Fibroblast of skin of abdomen (primary cell): ENCODE measurements at regions not wholly inside any gene's neighbourhood (a gene's known extent, or its start where the extent isn't known, plus 50 kb on each side); places are given as distances from the start of the nearest gene placed in this dataset.

Experiments used
- DNase-seq: peaks from one replicate; pipeline ENCODE4 v3.0.0-alpha.2; 2013

DNA sequence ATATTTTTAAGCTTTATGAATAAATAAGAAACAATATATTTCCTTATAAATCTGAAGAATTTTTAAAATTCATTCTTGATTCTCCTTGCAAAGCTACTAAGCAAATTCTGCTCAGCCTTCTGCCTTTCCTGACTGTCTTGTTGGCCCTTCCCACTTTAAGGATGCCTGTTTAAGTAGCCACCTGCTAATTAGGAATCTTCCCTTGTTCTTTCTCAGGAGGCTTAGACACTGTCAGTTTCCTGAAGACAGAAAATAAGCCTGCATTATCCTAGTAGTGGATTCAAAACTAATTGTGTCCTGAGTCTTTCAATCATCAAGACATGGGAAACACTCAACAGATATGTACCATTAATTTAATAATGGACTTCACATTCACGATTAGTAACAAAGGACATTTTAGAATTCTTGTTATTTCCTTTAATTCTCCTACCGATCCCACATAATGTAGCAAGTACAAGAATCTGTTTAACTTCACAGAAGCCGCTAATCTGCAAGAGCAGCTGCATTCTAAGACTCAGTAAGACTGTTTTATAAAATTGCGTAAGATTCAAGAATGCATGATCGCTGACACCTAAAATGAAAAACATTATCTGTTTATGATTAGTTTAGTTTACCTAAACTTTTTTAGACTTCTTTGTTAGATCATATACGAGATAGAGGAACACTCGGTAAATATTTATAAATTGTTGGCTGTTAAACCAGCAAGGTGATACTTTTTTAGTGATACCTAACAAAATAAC is 445.4 kb upstream of the DSEL start:
- no peak for DNase-seq

- DNase-seq, result no peak
These were observed 441.2 kb upstream of the DSEL start for GRCh38 chr18:67957684-67958083.

- no peak for DNase-seq
These were observed 438.1 kb upstream of the DSEL start for GRCh38 chr18:67954594-67954993.

DNA sequence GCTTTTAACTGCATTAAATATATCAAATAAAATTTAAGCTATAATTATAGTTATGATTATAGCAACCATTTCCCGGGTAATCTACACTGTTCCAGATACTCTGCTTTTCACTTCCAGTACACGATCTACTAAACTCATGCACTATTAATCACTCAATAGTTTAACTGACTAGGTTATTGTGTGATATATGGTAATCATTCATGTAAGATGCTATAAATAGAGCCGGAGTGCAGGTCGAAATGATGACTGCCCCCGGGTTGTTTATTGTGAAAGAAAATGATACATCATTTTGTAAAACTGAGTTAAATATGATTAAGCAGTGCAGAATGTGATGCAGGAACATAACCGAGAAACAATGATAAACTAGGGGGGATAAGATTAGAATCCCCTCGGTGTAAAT is 434.6 kb upstream of the DSEL start:
- no peak for DNase-seq

DNA sequence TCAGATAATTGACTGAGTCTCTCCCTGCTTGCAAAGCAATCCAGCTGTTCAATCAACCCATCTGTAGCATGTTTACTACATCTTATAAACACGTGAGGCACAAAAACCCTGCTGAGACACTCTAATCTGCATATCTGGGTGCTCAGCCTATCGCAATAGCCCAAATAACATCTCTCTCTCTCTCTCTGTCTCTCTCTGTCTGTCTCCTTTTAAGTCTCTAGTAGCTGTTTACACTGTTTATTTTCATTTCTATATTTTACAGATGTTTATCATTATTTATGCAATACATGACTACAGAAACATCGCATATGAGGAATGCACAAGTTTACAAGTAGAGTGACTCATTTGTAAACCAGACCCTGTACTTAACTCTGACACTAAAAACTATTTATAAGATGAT is 422.1 kb upstream of the DSEL start:
- DNase-seq, result peak; percentile 9

- no peak for DNase-seq
These were observed 419.1 kb upstream of the DSEL start for GRCh38 chr18:67935638-67936037.

DNA sequence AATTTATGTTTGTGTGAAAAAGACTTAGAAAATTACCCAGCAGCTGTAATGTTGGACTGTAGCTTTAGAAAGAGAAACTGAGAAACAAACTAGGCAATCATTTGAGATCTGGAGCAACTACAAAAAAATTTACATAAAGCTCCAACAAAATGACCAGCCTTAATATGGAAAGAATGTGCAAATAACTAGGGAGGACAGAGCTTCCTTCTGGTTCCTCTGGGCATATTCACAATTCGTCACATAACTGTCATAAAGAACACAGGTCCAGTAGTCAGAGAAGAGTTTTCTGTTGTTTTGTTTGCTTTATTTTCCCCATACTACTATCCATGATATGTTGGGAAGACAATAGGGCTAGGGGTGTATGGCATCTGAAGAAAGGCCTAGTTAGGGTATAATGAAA is 416.8 kb upstream of the DSEL start:
- DNase-seq, result no peak

- DNase-seq, result peak; percentile 50
These were observed 415.8 kb upstream of the DSEL start for GRCh38 chr18:67932271-67932670.

DNA sequence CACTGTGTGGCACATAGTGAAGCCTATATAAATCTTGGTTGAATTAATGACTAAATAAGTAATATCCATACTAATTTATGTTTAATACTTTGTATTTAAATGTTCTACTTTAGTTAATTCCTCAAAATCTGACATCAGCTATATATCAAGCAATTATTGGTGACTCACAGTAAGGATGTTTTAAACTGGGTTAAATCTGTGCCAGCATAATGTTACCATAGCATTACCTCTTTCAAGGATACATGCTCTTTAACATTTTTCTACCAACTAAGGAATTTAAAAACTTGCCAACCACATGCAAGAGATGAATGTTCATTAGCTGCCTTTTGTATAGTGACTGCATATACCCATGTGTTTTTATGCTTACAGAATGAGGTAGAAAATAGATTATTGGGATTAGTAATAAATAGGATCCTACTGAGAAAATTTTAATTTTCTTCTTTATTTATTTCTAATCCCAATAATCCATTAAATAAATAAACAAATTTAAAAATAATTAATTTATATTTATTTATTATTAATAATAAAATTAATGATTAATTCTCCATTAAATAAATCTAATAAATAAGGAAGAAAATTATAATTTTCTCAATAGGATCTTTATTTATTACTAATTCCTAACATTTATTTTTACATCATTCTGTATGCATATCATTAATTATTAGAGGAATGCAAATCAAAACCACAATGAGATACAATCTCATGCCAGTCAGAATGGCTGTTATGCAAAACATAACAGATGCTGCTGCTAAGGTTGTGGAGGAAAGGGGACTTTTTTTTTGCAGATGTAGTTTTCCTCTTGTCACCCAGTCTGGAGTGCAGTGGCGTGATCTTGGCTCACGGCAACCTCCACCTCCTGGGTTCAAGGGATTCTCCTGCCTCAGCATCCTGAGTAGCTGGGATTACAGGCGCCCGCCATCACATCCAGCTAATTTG is 410.7 kb upstream of the DSEL start:
- DNase-seq, result peak; percentile 52

DNA sequence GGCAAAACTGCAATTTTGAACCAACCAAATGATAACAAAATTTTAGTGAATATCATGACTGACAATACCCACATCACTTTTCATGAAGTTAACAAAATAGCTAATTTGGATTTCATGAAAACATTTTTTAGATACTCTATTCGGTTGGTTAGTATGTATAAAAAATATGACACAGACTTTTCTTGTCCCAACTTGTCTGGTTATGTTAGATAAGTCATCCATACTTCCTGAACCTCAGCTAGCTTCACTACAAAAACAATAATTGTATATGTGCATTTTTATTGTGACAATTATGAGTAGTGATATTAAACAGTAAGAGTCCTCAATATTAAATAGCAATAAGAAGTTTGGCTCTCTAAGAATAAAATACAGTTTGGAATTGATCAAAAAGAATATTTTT is 408.1 kb upstream of the DSEL start:
- no peak for DNase-seq

DNA sequence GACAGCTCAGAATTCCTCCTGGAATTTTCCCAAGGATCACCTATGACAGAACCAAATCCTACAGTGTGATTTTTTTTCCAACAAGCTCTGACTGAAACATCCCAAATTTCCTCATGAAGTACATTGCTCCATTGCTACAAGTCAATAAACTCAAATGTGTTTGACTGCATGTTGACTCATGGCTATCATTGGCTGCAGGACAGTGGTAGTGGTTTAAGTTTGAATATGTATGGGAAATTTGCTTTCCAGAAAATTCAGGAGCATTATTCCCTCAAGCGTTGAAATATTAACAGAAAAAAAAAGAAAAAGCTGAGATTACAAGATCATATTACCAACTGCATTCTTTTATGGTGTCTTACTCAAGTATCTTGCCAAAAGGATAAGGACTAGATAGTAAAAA is 402.8 kb upstream of the DSEL start:
- DNase-seq, result no peak

DNA sequence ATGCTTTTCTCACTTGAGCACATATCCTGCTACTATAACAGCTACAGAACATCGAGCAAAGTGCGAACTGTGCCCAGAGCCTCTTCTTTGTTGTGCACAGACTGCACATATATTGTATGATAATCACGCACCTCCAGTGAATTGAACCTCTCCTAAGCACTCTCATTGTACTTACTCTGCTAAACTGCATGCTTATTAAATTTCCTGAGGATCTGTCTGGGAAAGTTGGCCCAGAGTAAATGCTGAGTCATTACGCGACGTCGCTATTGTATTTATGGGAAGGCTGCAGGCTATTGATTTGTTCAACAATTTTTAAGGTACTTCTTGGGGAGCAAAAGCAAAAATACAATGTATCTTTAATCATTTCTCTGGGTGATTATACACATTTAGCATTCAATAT is 399.6 kb upstream of the DSEL start:
- DNase-seq, result no peak

DNA sequence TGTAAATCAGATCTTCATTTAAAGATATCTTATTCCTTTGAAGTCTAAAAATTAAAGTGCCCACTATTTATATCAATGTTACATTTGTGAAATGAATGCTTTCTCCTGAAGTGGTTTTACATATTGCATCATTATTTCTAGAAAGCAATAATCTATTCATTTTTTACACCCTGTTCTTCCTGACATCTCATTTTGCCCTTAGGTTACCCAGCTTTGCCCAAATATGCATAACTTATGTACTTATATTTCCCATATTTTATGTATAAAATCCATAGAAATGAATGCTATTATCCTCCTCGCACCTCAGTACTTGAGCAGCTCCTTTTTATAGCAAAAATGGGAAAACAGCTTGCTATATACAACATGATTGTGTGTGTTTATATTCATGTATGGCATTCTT is 396.5 kb upstream of the DSEL start:
- no peak for DNase-seq

GRCh38 chr18:67901573-67901972 is 385.1 kb upstream of the DSEL start:
- DNase-seq, result no peak

GRCh38 chr18:67896451-67896850 is 379.9 kb upstream of the DSEL start:
- no peak for DNase-seq

- peak; percentile 20 for DNase-seq
These were observed 377.4 kb upstream of the DSEL start for GRCh38 chr18:67893916-67894315.

GRCh38 chr18:67876871-67877270 is 360.4 kb upstream of the DSEL start:
- no peak for DNase-seq

DNA sequence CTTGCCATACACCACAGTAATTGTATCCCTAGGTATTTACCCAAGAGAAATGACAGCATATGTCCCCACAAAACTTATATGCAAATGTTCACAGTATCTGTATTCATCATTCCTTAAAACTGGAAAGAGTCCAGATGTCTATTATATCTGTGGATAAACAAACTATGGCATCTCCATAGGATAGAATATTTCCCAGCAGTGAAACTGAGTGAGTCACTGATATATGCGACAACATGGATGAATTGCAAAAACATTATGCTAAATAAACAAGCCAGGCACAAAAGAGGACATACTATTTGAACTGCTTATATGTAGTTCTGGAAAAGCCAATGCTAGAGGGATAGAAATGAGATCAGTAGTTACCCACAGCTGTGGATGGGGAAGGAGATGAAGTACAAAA is 359.4 kb upstream of the DSEL start:
- peak; percentile 15 for DNase-seq

GRCh38 chr18:67875060-67875459 is 358.5 kb upstream of the DSEL start:
- DNase-seq, result no peak

GRCh38 chr18:67865400-67865799 is 348.9 kb upstream of the DSEL start:
- no peak for DNase-seq

- peak; percentile 82 for DNase-seq
These were observed 348.3 kb upstream of the DSEL start for GRCh38 chr18:67864677-67865340.

DNA sequence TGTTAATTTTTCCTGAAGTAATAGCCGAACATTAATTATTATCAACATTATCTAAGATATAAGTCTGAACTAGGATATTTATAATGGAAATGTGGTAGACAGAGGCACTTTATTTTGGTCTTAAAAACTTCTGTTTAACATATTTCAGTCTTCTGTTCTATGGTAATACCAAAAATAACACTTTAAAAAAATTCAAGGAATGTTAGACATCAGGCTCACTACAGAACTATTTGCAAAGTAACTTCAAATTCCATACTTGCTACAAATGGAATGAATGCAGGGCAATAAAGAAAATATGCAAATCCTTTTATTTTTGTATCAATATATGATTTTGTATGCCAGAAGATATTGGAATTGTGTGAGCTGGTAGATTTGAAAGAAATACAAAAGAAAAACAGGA is 345.5 kb upstream of the DSEL start:
- peak; percentile 62 for DNase-seq

DNA sequence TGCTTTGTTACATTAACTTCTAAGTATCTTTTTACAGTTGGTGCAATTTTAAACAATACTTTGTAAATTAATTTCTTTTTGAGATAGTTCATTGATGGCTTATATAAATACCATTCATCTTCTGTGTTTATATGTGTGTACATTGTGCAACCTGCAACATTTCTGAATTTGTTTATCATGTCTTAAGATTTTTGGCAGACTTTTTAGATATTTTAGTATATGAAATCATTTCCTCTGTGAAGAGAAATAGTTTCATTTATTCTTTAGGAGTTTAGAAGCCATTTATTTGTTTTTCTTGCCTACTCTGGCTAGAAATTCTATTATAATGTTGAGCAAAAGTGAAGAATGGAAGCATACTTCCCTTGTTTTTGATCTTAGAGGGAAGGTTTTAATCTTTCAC is 337.8 kb upstream of the DSEL start:
- DNase-seq, result no peak
